Coronary artery (tissue), 2 donors: ENCODE measurements at regions not wholly inside any gene's neighbourhood (a gene's known extent, or its start where the extent isn't known, plus 50 kb on each side); places are given as distances from the start of the nearest gene placed in this dataset.

Source experiments
- DNase-seq: peaks from one replicate; pipeline ENCODE4 v3.0.0-alpha.2; 2017; ENCODE audit warnings: low spot score
- H3K27ac ChIP-seq, 2 donors: fragments of 200-600 bp; sonication (generic); one replicate each; pipeline ENCODE4 v1.5.1; 2016 to 2019
- H3K4me3 ChIP-seq: fragments of 200-600 bp; sonication (generic); 2 replicates; pipeline ENCODE4 v1.5.1; 2016; ENCODE audit warnings: mild to moderate bottlenecking, moderate library complexity
- CTCF ChIP-seq: fragments of 200-600 bp; sonication (generic); IDR thresholded peaks from one replicate; pipeline ENCODE4 v1.5.1; 2019; ENCODE audit warnings: antibody characterized with exemption

- Histone ChIP-seq H3K27ac (no peak overlapping the region), H3K4me3 (no peak overlapping the region)
- no peak for DNase-seq
- no peak for TF ChIP-seq CTCF
Measured at GRCh38 chrX:43175434-43175833, 397.5 kb upstream of the PPP1R2C start.

- Histone ChIP-seq H3K27ac (no peak overlapping the region), H3K4me3 (no peak overlapping the region)
- TF ChIP-seq CTCF: no peak
- DNase-seq: no peak
Measured at GRCh38 chrX:43176686-43177085, 398.7 kb upstream of the PPP1R2C start.

DNA sequence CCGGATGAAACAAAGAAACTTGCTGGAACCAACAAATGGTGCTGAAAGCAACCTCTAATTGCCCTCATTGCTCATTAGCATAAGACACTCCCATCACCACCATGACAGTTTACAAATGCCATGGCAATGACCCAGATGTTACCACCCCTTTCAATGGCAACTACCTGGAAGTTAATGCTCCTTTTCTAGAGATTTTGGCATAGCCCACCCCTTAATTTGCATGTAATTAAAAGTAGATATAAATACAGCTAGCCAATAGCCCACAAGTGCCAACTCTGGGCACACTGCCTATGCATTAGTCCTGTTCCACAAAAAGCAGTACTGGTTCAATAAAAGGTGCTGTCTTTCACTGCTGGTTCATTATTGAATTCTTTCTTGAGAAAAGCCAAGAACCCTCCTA is 410.3 kb upstream of the PPP1R2C start:
- TF ChIP-seq CTCF: no peak
- DNase-seq: no peak
- H3K27ac ChIP-seq: no peak overlapping the region

DNA sequence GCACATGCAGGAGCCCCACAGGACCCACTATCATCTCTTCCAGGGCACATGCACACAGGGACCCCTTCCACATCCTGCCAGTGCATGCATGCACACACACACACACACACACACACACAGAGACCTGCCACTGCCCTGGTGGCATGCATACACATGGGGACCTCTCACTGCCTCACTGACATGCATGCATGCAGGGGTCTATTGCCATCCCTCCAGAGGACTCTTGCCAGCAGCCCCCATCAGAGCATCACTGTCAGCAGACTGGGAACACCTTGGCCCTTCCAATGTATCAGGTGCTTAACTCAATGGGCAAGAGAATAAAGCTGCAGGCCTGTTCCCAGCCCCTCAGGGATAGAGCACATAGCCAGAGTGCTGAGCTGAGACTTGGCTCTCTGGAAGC is 433.6 kb upstream of the PPP1R2C start:
- H3K27ac ChIP-seq: no peak overlapping the region
- DNase-seq: no peak
- H3K4me3 ChIP-seq: no peak overlapping the region
- TF ChIP-seq CTCF: no peak

More for the DNA sequence above, 410.3 kb upstream of the PPP1R2C start:
- no peak overlapping the region for H3K4me3 ChIP-seq

DNA sequence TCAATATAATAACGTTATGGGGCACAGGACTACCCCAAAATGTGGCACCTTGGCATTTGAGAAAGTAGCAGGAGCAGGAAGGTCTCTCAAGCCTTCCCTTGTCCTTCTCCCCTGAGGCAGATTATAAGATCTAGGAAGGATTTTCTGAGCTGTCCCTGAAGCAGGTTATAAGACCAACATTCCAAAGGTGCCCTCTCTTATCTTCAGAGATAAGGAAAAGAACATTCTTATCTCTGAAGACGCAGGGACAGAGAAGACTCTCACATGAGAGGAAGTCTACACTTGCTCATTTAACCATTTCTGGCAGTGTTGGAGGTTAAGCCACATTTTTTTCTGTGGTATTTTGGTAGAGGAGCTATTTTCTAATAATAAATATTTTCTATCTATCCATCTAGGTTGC is 437.9 kb upstream of the MAOA start:
- Histone ChIP-seq H3K27ac (no peak overlapping the region), H3K4me3 (no peak overlapping the region)
- TF ChIP-seq CTCF: no peak
- no peak for DNase-seq

DNA sequence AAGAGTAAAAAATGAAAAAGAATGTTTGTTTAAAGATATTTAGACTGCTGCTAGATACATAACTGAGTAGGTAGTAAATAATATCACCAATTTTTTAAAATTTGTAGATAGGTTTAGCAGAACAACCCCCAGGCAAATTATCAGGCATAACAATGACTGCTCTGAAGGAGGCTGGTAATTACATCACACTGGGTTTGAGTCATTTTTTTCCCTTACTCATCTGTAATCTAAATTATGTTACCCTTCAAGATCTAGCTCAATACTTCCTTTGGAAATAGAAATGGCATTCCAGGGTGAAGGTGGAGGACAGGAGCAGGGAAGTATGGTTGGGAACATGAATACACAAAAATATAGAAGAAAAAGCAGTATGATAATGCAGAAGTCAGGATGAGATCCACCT is 431.6 kb upstream of the MAOA start:
- no peak overlapping the region for H3K27ac ChIP-seq
- H3K4me3 ChIP-seq: no peak overlapping the region
- no peak for TF ChIP-seq CTCF
- DNase-seq: no peak

DNA sequence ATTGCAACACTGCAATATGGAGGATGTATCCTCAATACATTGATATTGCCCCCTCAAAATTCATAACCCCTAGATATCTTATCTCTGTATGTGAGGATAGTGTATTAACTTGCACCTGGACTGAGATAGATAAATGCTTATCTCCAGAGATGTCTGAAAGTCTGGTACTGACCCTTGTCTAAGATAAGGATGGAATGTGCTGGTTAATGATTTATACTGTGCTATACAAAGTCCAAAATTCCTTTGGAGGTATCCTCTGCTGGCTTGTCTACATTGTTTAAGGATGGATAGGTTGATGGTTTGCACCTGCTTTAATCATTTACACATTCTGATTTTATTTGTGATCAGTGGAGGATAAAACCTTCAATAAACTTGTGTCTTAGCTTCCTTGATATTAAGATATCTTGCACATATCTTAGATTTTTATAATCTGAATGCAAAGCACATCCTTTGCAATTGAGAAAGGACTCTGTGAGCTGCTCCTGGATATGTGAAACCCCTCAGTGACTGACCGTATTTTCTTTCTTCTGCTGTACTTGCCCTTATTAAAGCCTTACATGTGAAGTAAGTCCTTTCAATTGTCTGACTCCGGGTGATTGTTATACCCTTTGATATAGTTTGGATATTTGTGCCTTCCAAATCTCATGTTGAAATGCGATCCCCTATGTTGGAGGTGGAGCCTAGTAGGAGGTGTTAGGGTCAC is 430.3 kb upstream of the MAOA start:
- Histone ChIP-seq H3K27ac (no peak overlapping the region), H3K4me3 (no peak overlapping the region)
- DNase-seq: no peak
- no peak for TF ChIP-seq CTCF
